DMS153 treated with DMSO at 0.1 percent for 48 hours (cell line): ENCODE measurements at regions not wholly inside any gene's neighbourhood (a gene's known extent, or its start where the extent isn't known, plus 50 kb on each side); places are given as distances from the start of the nearest gene placed in this dataset.
"Not testable (repeated sequence)": the region's sequence is repeated elsewhere in the genome, so short reads cannot be mapped to it uniquely, and the experiment has no call there.

Experiments used
- DNase-seq: peaks from one replicate; lab custom pipeline; 2025; ENCODE audit not compliant: unreplicated experiment; lab: John Stamatoyannopoulos, UW

DNA sequence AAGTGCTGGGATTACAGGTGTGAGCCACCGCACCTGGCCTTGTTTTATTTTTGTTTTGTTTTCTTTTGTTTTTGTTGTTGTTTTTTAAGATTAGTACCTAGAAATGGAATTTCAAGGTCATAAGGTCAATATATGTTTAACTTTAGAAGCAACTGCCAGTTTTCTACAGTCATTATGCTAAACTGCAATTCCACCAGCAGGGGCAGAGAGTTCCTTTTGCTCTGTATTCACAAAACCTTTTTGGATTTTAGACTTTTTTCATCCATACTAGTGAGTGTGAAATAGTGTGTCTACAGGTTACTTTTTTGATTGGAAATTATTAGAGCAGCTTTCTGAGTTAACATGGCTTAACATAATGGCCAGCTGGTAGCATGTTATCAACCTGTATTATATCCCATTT, 580.6 kb downstream of the TRIML1 start:
- DNase-seq = no peak

DNA sequence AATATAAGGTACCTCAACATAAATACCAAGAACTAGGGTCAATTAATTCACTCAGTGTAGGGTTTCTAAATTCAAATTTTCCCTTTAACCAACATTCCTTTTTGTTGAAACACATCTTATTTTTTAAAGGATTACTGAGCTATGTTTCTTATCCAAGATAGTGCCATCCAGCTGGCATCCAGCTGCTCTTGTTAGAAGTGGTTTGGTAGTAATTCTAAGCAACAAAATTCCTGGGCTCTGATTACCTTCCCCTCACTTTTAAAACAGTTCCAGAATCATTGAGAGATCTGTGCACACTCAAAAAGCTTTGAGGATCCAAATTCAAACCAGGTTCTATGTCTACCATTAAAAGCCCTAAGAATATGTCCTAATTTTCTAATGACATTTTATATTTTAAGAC, 583.7 kb downstream of the TRIML1 start:
- DNase-seq = no peak

DNA sequence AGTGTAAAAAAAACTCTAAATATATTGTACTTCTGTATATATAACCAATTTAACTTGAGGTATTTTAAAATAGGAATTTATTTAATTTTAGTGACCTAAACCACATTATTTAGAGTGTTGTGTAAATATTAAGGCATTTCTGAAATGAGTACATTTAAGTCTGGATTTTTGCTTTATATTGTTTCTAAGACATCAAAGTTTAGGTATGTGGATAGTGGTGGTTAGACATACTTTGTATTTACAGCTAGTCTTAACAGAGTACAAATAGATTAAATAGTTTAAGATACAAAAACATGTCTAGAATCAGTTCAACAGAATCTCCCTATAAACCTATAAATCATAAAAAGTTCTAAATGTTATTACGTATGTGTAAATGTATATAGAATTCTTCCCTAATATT, 588.5 kb downstream of the TRIML1 start:
- no peak for DNase-seq

DNA sequence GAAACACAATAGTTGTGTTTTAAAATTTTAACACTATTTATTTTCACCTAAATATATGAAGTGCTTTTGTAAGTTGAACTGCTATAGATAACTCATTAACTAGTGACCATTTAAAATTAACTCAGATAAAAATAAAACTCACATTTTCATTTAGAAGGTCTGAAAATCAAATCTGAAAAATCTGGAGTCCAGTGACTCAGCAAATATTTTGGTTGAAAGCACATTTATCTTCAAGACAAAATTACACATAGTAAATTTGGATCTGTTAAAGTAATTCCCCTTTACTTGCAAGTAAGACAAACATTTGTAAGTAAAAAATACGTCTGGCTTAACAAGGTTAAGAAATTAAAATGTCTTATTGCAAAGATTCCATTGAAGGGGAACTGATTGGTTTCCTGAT, 589.1 kb downstream of the TRIML1 start:
- DNase-seq = no peak

DNA sequence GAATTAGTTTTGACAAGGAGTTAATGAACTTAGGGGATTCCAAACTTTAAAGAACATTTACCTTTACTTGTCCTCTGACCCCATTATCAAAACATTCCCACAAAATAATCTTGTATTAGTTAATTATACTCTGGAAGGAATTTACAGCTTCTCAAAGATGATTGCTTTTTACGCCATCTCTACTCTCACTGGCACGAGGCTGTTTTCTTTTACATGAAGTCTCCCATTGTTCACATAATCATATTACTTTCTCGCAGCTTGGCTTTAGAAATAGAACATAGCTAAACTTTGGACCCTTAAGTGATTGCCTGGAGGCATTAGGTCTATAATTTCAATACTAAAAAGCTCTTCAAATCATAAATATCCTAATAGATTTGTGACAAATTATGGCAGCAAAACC, 592.9 kb downstream of the TRIML1 start:
- no peak for DNase-seq

DNA sequence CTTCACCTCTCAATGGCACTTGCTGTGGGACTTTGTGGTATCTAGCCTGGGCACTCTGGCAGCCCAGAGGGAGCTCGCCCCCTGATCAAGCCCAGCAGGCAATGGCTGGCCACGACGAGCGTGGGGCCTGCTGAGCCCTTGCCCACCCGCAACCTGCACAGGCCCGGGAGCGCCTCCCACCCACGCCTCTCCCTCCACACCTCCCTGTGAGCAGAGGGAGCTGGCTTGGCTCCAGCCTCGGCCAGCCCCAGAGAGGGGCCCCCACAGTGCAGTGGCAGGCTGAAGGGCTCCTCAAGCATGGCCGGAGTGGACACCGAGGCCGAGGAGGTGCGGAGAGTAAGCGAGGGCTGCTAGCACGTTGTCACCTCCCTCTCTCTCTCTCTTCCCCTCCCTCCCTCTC, 595.8 kb downstream of the TRIML1 start:
- no peak for DNase-seq

DNA sequence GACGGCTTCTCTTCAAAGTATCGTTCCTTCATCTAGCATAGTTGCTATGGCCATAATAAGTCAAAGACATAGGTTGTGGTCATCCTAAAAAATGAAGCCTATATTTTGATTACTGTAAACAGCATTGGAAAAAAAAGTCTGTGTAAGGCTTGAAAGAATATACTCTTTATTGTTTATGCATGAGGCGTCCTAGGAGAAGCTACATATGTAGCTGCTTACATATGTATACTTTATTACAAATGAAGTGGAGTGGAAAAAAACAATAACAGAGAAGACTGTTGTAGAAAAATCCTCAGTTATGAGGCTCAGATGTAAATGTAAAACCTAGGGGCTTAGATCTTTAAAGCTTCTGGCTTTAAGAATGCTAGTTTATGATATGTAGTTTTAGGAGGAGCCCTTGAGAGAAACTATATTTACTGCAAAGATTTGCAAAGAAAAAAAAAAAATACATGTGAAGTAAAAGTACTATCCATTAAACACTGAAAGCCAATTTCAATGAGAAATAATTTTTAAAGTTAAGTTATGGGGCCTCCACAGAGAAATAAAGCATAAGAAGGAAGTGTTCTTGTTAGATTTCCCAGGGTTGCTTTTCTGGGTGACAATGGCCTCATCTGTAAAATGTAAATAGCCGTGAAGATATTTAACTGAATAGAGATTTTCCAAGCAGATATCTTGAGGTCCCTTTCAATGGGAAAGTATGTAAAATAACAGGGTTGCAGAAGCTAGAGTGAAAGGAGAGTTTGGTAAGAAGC, 598.2 kb downstream of the TRIML1 start:
- no peak for DNase-seq

DNA sequence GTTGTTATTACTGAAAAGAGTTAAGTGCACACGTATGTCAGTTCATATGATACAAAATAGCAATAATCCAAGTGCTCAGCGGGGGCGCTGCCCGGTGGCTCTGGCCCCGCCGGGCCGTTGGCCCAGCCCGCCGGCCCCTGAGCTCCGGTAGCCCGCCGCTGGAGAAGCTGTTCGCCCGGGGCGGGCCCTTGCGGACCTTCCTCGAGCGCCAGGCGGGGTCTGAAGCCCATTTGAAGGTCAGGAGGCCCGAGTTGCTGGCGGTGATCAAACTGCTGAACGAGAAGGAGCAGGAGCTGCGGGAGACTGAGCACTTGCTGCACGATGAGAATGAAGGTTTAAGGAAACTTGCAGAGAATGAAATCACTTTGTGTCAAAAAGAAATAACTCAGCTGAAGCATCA, 599.0 kb downstream of the TRIML1 start:
- DNase-seq = not testable (repeated sequence)

DNA sequence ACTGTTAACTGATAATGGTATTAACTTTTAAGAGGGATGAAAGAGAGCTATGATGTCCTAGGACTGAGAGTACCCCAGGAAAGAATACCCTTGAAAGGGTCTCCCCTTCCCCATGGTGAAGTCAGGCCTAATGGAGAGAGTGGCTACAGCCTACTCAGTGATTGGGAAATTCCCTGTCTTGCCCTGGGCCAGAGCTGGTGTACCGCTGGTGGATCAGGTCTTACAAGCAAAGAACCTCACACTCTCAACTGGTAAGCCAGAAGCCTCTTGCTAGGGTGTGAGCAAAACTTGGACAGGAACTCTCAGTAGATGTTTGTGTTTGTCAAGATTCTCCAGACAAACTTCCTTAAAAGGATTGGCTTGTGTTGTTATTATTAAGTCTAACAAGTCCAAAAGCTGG, 600.9 kb downstream of the TRIML1 start:
- DNase-seq = not testable (repeated sequence)

DNA sequence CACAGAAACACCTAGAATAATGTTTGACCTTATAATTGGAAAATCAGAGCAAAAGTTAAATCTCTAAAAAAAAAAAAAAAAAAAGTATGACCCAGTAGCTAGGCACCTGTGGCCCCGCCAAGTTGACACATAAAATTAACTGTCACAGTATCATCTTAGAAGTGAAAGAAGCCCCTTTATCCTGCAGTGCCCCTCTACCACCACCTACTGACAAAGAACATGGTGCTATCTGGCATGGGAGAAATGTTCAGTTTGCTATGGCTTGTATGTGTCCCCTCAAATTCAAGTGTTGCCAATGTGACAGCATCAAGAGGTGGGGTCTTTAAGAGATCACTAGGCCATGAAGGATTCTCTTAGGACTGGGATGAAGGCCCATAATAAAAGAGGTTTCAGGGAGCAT, 601.5 kb downstream of the TRIML1 start:
- DNase-seq = not testable (repeated sequence)

DNA sequence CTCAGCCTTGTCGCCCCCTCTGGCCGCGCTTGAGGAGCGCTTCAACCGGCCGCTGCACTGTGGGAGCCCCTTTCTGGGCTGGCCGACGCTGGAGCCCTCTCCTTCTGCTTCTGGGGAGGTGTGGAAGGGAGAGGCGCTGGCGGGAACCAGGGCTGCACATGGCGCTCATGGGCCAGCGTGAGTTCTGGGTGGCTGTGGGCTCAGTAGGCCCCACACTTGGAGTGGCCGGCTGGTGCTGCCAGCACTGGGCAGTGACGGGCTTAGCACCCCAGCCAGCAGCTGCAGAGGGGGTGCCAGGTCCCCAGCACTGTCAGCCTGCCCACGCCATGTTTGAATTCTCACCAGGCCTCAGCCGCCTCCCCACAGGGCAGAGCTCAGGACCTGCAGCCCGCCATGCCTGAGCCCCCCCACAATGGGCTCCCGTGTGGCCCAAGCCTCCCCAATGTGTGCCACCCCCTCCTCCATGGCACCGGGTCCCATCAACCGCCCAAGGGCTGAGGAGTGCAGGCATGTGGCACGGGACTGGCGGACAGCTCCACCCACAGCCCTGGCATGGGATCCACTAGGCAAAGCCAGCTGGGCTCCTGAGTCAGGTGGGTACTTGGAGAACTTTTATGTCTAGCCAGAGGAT, 615.2 kb downstream of the TRIML1 start:
- DNase-seq = no peak

DNA sequence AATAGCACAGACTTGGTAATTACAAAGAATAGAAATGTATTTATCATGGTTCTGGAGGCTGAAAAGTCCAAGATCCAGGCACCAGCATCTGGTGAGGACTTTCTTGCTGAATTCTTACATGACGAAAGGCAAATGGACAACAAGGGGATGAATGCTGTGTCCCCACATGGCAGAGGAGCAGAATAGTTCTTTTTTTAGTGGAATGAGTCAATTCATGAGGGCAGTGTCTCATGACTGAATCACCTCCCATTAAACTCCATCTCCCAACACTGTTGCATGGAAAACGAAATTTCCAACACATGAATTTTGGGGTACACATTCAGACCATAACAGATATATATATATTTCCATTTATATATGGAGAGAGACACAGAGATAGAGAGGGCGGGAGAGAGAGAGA, 628.3 kb downstream of the TRIML1 start:
- DNase-seq = no peak

DNA sequence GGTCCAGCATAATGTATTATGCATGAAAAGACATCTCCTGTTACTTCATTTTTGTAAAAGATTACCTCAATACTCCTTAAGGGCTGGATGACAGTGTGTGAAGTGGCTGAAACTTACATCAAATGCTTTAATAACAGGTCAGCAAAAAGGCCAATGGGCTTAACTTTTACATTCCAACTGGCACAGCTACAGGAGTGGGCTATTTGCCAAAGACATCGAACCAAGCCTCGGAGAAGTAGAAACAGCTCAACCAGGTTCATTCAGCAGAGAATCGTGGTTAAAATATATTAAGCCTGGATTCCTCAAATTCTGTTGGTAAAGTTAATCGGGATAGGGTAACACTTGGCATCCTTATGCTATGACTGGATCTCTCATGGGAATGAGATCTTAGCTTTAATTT, 639.7 kb downstream of the TRIML1 start:
- no peak for DNase-seq

DNA sequence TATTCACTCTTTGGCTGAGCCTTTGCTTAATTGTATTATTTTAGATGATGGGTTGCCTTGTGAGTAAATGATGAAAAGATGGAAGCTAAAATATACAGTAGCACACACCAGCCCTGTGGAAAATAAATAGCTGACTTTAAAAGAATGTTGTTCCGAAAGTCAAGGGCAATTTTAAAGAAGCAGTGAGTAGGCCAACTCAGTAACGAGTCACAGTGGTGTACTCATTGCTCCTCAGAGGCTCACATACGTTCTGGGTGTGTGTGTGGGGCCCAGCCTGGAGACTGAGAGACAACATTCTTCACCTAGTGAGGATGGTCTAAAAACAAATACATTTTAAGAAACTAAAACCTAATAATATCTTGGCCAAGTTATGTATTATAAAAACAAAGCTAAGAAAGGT, 640.3 kb downstream of the TRIML1 start:
- no peak for DNase-seq

DNA sequence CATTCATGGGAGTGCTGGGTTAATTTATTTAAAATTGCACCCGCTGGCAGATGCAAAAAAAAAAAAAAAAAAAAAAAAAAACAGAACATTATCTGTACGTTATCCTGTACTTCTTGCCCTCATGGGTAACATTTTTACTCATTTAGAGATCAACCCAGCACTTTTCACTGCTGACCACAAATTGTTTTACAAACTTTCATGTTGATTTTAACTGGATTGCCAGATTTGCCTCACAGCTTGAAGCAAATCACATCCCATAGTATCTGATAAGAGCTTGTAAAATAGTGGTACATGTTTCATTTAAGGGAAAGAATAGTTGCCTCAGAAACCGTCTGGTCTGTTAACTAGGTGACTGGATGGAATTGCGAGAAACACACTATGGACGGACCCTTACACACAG, 640.8 kb downstream of the TRIML1 start:
- no peak for DNase-seq

DNA sequence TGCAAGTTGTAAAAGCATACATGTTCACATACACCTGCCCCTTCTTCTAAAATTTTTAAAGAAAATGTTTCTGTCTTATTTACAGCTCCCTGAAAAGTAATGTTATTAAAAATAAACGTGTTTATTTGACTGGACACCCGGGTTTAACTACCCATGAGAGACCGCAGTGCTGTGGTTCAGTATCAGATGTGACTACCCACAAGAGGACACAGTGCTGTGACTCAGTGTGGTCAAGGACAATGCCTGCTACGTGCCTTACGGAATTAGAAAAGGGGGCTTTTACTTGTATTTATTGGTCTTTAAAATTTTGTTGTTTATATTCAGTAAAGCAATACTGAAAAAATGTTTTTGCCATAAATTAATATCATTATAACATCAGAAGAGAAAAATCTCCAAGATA, 641.4 kb downstream of the TRIML1 start:
- no peak for DNase-seq

DNA sequence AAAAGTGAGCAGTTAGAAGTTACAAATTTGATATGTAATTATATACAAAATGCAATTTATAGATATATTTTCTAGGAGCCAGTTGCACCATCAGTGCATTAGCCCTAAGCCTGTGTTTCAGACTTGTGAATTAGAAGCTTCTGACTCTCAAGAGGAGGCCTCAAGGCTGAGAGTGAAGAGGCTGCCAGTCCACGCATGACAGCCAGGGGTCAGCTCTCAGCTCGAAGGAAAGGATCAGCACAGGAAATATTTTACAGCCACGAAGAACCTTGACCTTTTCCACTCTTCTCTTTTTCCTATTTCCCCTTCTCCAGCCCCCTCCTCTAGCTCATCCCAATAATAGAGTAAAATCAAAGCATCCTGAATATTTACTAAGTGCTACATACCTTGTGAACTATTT, 642.4 kb downstream of the TRIML1 start:
- DNase-seq = no peak

DNA sequence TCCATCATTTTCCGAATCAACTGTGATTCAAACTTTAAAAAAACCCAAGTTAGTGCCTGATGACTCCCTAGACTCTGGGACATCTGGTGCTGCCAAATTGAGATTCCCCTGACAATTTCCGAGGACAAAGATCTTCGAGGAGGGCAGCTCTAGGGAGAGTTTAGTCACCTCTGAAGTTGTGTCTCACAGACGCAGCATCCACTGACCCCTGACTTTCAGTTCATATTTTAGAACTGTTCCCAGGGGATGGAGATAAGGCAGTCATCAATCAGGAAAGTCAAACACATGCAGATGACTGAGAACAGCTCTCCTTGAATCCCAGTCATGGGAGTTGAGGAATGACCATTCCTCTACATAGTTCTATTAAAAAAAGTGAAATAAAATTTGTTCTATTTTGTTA, 643.9 kb downstream of the TRIML1 start:
- DNase-seq = no peak

DNA sequence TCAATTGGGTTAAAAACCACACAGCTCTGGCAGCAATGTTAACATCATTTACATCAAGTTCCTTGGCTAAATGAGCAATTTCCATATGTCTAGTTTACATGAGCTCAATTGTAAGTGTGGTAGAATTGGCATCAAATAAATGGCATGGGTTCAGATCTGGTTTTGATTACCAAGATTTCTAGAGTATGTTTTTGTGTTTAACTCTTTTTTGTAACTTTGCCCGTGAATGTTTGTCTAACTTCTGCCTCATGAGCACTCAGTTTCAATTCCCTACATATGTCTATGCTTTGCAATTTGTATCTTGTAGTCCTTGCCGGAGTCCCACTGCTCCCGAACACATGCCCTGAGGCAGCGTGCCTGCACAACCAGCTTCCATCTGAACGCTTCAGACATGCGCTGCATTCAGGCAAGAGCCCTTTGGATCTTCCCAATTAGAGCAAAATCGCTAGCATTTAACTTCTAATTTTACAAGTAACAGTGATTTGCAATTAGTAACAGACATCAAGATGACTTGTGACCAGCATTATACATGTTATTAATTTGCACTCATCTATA, 644.4 kb downstream of the TRIML1 start:
- DNase-seq = no peak

DNA sequence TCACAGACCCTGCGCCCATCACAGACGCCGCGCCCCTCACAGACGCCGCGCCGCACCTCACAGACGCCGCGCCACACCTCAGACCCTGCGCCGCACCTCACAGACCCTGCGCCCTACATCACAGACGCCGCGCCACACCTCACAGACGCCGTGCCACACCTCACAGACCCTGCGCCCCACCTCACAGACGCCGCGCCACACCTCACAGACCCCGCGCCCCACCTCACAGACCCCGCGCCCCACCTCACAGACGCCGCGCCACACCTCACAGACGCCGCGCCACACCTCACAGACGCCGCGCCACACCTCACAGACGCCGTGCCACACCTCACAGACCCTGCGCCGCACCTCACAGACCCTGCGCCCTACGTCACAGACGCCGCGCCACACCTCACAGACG, 657.4 kb downstream of the TRIML1 start:
- DNase-seq = not testable (repeated sequence)

DNA sequence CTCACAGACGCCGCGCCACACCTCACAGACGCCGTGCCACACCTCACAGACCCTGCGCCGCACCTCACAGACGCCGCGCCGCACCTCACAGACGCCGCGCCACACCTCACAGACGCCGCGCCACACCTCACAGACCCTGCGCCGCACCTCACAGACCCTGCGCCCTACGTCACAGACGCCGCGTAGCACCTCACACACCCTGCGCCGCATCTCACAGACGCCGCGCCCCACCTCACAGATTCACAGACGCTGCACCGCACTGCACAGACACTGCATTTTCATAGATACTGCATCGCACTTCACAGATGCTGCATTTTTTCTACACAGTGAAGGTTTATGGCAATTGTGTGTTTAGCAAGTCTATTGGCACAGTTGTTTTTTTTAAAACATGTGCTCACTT, 657.8 kb downstream of the TRIML1 start:
- DNase-seq = not testable (repeated sequence)

DNA sequence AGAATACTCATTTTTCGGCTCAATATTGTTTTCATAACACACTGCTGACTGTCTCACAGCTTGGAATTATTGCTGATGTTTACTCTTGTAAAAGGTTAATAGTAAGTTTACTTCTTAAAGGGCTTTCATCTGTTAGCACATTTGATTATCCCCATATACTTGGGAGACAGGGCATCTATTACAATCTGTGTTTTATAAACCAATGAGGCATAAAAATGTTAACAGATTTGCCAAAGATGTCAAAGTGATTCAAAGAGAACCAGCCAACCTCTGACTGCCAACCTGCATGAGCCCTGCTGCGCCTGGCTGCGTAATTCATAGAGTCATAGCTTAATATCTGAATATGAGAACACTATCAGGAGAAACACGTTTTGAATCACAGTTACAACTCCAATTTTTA, 665.6 kb downstream of the TRIML1 start:
- no peak for DNase-seq

DNA sequence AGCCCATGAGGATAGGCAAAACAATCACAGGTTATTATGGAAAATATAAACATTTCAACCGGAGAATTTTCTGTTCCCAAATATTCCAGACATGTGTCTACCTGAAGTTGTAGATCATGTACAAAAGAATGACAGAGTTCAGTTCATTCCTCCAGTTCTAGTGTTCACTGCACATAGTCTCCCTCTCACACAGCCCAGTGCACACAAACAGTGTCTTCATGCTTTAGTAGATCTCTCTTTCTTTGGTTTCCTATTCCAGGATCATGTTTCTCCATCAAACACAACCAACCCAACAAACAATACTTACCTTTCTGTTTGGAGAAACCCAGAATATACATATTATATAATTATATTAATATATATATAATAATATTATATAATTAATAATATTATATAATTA, 671.9 kb downstream of the TRIML1 start:
- DNase-seq = no peak
